NT2/D1 (cell line): ENCODE measurements at regions not wholly inside any gene's neighbourhood (a gene's known extent, or its start where the extent isn't known, plus 50 kb on each side); places are given as distances from the start of the nearest gene placed in this dataset.

Experiments
- SUZ12 ChIP-seq: IDR thresholded peaks from 2 replicates; pipeline ENCODE4 v1.6.1; 2011; ENCODE audit not compliant: insufficient read length, insufficient read depth; ENCODE audit errors: extremely low read depth
- YY1 ChIP-seq: IDR thresholded peaks from 2 replicates; pipeline ENCODE4 v1.6.1; 2011; ENCODE audit not compliant: insufficient read length, insufficient read depth
- ZNF274 ChIP-seq: IDR thresholded peaks from 2 replicates; pipeline ENCODE4 v1.6.1; 2011; ENCODE audit warnings: mild to moderate bottlenecking, low read depth, low read length

GRCh38 chr5:10018201-10019069, 231.3 kb downstream of the ATPSCKMT start:
- TF ChIP-seq YY1 (no peak), SUZ12 (no peak), ZNF274 (no peak)
